Mammary epithelial cell (primary cell): ENCODE measurements at regions not wholly inside any gene's neighbourhood (a gene's known extent, or its start where the extent isn't known, plus 50 kb on each side); places are given as distances from the start of the nearest gene placed in this dataset.

ENCODE experiments used
- CTCF ChIP-seq, 2 donors: IDR thresholded peaks in 1 of 2; conservative IDR thresholded peaks in 1 of 2; 2 replicates each; pipeline ENCODE4 v1.5.1; 2011 to 2012; ENCODE audit warnings: inconsistent platforms in 2 of 2, low read length in 2 of 2, mild to moderate bottlenecking in 2 of 2, control low read depth in 1 of 2, low read depth in 1 of 2; ENCODE audit not compliant: insufficient read depth in 1 of 2; ENCODE audit errors: extremely low read depth in 1 of 2
- EZH2 ChIP-seq: IDR thresholded peaks from 2 replicates; pipeline ENCODE4 v1.6.1; 2012; ENCODE audit warnings: low read length, inconsistent platforms, borderline replicate concordance

- TF ChIP-seq CTCF (conservative IDR thresholded peaks at IDR 0.05 in 1 of 2, IDR thresholded peaks at IDR 0.05 in 1 of 2; ENCODE audit: extremely low read depth in 1 of 2, insufficient read depth in 1 of 2, low read depth in 1 of 2, low read length in 2 of 2) (no peak), EZH2 (no peak)
Measured at GRCh38 chr5:168174376-168174775, 117.1 kb upstream of the WWC1 start.
